Right lobe of liver (tissue), 6 donors: ENCODE measurements at regions not wholly inside any gene's neighbourhood (a gene's known extent, or its start where the extent isn't known, plus 50 kb on each side); places are given as distances from the start of the nearest gene placed in this dataset.

Experiments
- ATAC-seq, 4 donors: fragments of 200-7000 bp; cut with Tn5 transposase; one replicate each; pipeline ENCODE4 v1.9.1; 2020; ENCODE audit warnings: mild to moderate bottlenecking in 4 of 4, moderate library complexity in 4 of 4
- DNase-seq, 3 donors: peaks; one replicate each; pipeline ENCODE4 v3.0.0-alpha.2; 2020
- H3K27ac ChIP-seq, 3 donors: fragments of 200-600 bp; one replicate each; pipeline ENCODE4 v1.8.0; 2022
- H3K27me3 ChIP-seq, 2 donors: fragments of 200-600 bp; one replicate each; pipeline ENCODE4 v1.8.0; 2022
- H3K36me3 ChIP-seq, 4 donors: fragments of 200-600 bp; sonication (generic) in 1 of 4; one replicate each; pipeline versions ENCODE4 v1.5.1 to v1.8.0; 2017 to 2022; ENCODE audit warnings: control low read depth in 1 of 4
- H3K4me1 ChIP-seq, 4 donors: fragments of 200-600 bp; sonication (generic) in 1 of 4; one replicate each; pipeline versions ENCODE4 v1.5.1 to v1.8.0; 2017 to 2022; ENCODE audit warnings: control low read depth in 1 of 4
- H3K4me3 ChIP-seq, 3 donors: fragments of 200-600 bp; one replicate each; pipeline ENCODE4 v1.8.0; 2022
- H3K9me3 ChIP-seq, 4 donors: fragments of 200-600 bp; sonication (generic) in 1 of 4; one replicate each; pipeline versions ENCODE4 v1.5.1 to v1.8.0; 2017 to 2022; ENCODE audit warnings: control low read depth in 1 of 4
- POLR2A ChIP-seq: fragments of 450-650 bp; IDR thresholded peaks from one replicate; pipeline ENCODE4 v1.6.1; 2017; ENCODE audit warnings: antibody characterized with exemption, mild to moderate bottlenecking
- WGBS: methylation state at CpG from one replicate; pipeline ENCODE4 v1.1.6; 2018; ENCODE audit warnings: low coverage, low lambda C conversion rate; ENCODE audit not compliant: insufficient coverage; ENCODE audit errors: missing lambda C conversion rate; 5-methylcytosine and 5-hydroxymethylcytosine counted together
- intact Hi-C, 2 donors: fragments of 100-400 bp; cut with DNase I; formaldehyde crosslinking; loops; one replicate each; pipeline versions ENCODE4 v1.11.2 to v1.14.1; 2022
- TF ChIP-seq, protein P1 (sequence below), 4 donors: fragments of 200-600 bp in 3 of 4; fragments of 450-650 bp in 1 of 4; IDR thresholded peaks; one replicate each; pipeline versions ENCODE4 v1.5.1 to v1.8.0; 2016 to 2022; ENCODE audit warnings: antibody characterized with exemption in 4 of 4, mild to moderate bottlenecking in 2 of 4
- donor health status: DM: no; HTN: yes; CAD: no.
- donor health status: DM: no; HTN: no; CAD: no.
- donor health status: DM: no; HTN: no; CAD: no.
- donor health status: DM: no; HTN: yes; CAD: no.
- donor health status: DM: no; HTN: yes; CAD: no.

DNA sequence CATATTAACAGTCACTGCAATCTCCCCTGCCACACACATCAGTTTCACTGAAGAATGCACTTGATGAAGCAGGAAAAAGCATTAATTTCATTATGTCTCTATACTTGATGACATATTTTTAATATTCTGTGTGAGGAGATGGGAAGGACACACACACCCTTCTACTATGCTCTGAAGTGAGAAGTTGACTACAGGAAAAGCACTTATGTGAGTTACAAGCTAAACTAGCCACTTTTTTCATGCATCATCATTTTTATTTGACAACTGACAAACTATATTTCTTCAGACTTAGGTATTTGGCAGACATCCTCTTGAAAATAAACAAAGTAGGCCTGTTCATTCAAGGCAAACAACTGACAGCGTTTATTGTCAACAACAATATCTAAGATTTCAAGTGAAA, 150.4 kb upstream of the ID2 start:
- H3K36me3 ChIP-seq: no peaks in the 10 kb centered on the region
- intact Hi-C loops: no loop called here
- peaks cover 0 to 6% (median 0%) of the 10 kb centered on the region in 4 donors for H3K9me3 ChIP-seq
- ATAC-seq: no peak
- H3K4me3 ChIP-seq: no peak overlapping the region
- H3K27me3 ChIP-seq: no peaks in the 10 kb centered on the region
- WGBS: 22% methylated on average over 1 of the region's 1 CpG
- H3K27ac ChIP-seq: no peak overlapping the region
- no peak for DNase-seq
- peaks cover 0 to 21% (median 16%) of the 10 kb centered on the region in 4 donors for H3K4me1 ChIP-seq
- TF ChIP-seq, protein P1, sequence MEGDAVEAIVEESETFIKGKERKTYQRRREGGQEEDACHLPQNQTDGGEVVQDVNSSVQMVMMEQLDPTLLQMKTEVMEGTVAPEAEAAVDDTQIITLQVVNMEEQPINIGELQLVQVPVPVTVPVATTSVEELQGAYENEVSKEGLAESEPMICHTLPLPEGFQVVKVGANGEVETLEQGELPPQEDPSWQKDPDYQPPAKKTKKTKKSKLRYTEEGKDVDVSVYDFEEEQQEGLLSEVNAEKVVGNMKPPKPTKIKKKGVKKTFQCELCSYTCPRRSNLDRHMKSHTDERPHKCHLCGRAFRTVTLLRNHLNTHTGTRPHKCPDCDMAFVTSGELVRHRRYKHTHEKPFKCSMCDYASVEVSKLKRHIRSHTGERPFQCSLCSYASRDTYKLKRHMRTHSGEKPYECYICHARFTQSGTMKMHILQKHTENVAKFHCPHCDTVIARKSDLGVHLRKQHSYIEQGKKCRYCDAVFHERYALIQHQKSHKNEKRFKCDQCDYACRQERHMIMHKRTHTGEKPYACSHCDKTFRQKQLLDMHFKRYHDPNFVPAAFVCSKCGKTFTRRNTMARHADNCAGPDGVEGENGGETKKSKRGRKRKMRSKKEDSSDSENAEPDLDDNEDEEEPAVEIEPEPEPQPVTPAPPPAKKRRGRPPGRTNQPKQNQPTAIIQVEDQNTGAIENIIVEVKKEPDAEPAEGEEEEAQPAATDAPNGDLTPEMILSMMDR (IDR thresholded peaks at IDR 0.05): no peak
- no peak for TF ChIP-seq POLR2A

DNA sequence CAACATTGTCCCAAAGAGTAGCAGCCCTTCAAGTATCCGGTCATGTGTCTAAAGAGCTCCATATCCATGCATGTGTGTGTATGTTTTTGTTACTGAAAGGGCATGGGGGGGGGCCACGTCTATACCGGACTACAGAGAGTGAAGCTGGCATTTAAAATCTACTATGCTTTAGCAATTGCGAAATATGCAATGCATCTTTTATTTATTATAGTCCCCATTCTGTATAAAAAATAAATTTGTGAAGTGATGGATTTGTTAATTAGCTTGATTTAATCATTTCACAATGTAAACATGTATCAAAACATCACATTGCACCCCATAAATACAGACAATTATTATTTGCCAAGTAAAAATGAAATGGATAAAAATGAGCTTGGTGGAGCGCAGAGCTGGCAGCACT, 149.4 kb upstream of the ID2 start:
- no peak for DNase-seq
- H3K36me3 ChIP-seq: no peaks in the 10 kb centered on the region
- no peak overlapping the region for H3K4me3 ChIP-seq
- ATAC-seq: no peak
- WGBS: 86% methylated on average over 5 of the region's 5 CpGs
- intact Hi-C loops: no loop called here
- TF ChIP-seq, protein P1 (IDR thresholded peaks at IDR 0.05): no peak
- no peak for TF ChIP-seq POLR2A
- no peaks in the 10 kb centered on the region for H3K27me3 ChIP-seq
- no peak overlapping the region for H3K27ac ChIP-seq
- peaks cover 0 to 6% (median 0%) of the 10 kb centered on the region in 4 donors for H3K9me3 ChIP-seq
- H3K4me1 ChIP-seq: peaks cover 0 to 21% (median 15%) of the 10 kb centered on the region in 4 donors

DNA sequence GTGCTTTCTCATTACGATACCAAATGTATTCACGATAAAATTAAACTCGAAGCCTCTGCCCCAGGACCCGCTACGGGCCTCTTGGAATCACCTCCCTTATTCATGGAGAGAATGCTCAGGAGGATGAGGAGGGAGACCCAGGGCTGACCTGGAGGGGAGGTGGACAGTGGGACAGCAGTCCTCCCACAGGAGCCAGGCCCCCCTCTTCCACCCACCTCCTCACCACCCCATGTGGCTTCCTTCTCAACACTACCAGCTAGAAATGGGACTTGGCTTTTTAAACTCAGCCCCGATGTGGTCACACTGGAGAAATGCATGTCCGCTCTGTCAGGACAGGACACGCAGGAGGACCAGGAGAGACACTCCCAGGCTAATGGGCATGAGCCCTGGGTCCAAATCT, 147.9 kb upstream of the ID2 start:
- TF ChIP-seq, protein P1 (IDR thresholded peaks at IDR 0.05): no peak
- TF ChIP-seq POLR2A: no peak
- intact Hi-C loops: no loop called here
- H3K4me1 ChIP-seq: peaks cover 0 to 21% (median 15%) of the 10 kb centered on the region in 4 donors
- no peaks in the 10 kb centered on the region for H3K27me3 ChIP-seq
- peak overlapping the region; percentile 16 to 80 (median 67) for H3K27ac ChIP-seq
- H3K36me3 ChIP-seq: no peaks in the 10 kb centered on the region
- no peak for DNase-seq
- 96% methylated on average over 8 of the region's 8 CpGs for WGBS
- no peak for ATAC-seq
- H3K4me3 ChIP-seq: no peak overlapping the region
- peaks cover 0 to 6% (median 0%) of the 10 kb centered on the region in 4 donors for H3K9me3 ChIP-seq

DNA sequence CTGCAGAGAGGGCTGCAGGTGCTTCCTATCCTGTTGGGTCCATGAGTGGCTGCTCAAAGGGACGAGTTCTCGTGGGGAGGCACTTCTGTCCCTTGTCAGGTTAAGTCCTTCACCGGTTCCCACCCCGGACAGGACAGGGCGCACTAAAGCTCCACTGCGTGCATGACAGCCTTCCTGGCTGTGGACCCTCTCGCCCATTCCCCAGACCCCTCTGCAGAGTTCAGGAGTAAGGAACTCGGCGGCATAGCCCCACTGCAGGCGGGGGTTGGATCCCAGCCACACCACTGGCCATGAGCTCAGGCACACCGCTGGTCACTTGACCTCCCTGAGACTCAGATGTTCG, 147.5 kb upstream of the ID2 start:
- ATAC-seq (no peak), DNase-seq (no peak)
- Histone ChIP-seq H3K4me1 (peaks cover 0 to 21% (median 15%) of the 10 kb centered on the region in 4 donors), H3K27ac (peak overlapping the region; percentile 16 to 80 (median 67)), H3K4me3 (no peak overlapping the region), H3K36me3 (no peaks in the 10 kb centered on the region), H3K27me3 (no peaks in the 10 kb centered on the region), H3K9me3 (peaks cover 0 to 6% (median 0%) of the 10 kb centered on the region in 4 donors)
- WGBS: 57% methylated on average over 6 of the region's 12 CpGs
- TF ChIP-seq, protein P1 (IDR thresholded peaks at IDR 0.05): no peak
- TF ChIP-seq POLR2A: no peak
- intact Hi-C loops: no loop called here
